IMR-90 (cell line): ENCODE measurements at regions not wholly inside any gene's neighbourhood (a gene's known extent, or its start where the extent isn't known, plus 50 kb on each side); places are given as distances from the start of the nearest gene placed in this dataset.

Experiments used
- ATAC-seq: fragments of 200-7000 bp; cut with Tn5 transposase; 2 replicates; pipeline ENCODE4 v1.9.1; 2020; ENCODE audit warnings: low read depth, mild to moderate bottlenecking, moderate library complexity
- BruUV-seq: library from RNA; stranded (reverse); fragments of 400-500 nt; replicated peaks from 2 replicates; lab custom pipeline; 2021; lab: Mats Ljungman, UMichigan
- CTCF ChIA-PET: fragments of 300-600 bp; formaldehyde crosslinking; extraction: SDS; loops from one replicate; lab custom pipeline; 2021; ENCODE audit warnings: antibody characterized with exemption; lab: Yijun Ruan, JAX
- POLR2A ChIA-PET: fragments of 300-600 bp; sonication (Branson Sonifier 250); formaldehyde crosslinking; loops from one replicate; lab custom pipeline; 2022; ENCODE audit warnings: antibody characterized with exemption; ENCODE audit not compliant: unreplicated experiment; lab: Charles Lee
- DNase-seq: peaks from one replicate; pipeline ENCODE4 v3.0.0; 2013
- H2AFZ ChIP-seq: replicated peaks from 2 replicates; pipeline ENCODE3; 2013; ENCODE audit warnings: low read length, mild to moderate bottlenecking; ENCODE audit not compliant: poor library complexity
- H2AK5ac ChIP-seq: 2 replicates; pipeline ENCODE4 v1.6.1; 2013; ENCODE audit warnings: low read depth, low read length, inconsistent platforms
- H2AK9ac ChIP-seq: replicated peaks from 2 replicates; pipeline ENCODE3; 2013; ENCODE audit warnings: mild to moderate bottlenecking, low read depth, low read length, moderate library complexity; ENCODE audit not compliant: poor library complexity
- H2BK120ac ChIP-seq: 2 replicates; pipeline ENCODE4 v1.6.1; 2013; ENCODE audit warnings: low read depth, low read length, inconsistent platforms
- H2BK15ac ChIP-seq: 3 replicates; pipeline ENCODE4 v1.6.1; 2013; ENCODE audit warnings: low read depth, low read length, inconsistent platforms
- H2BK20ac ChIP-seq: 2 replicates; pipeline ENCODE4 v1.6.1; 2013; ENCODE audit warnings: low read depth, mild to moderate bottlenecking, inconsistent platforms, low read length, moderate library complexity
- H2BK5ac ChIP-seq: 2 replicates; pipeline ENCODE4 v1.6.1; 2013; ENCODE audit warnings: mild to moderate bottlenecking, low read depth, low read length, inconsistent platforms; ENCODE audit not compliant: poor library complexity, severe bottlenecking
- H3K14ac ChIP-seq: replicated peaks from 2 replicates; pipeline ENCODE4 v1.6.1; 2013; ENCODE audit warnings: low read depth, low read length, inconsistent platforms
- H3K18ac ChIP-seq: 2 replicates; pipeline ENCODE4 v1.6.1; 2013; ENCODE audit warnings: low read depth, low read length, control low read depth
- H3K23ac ChIP-seq: 2 replicates; pipeline ENCODE4 v1.6.1; 2013; ENCODE audit warnings: low read depth, low read length, inconsistent platforms
- H3K27ac ChIP-seq: 2 replicates; pipeline ENCODE4 v1.5.1; 2013; ENCODE audit warnings: mild to moderate bottlenecking, control low read depth, low read length; ENCODE audit not compliant: insufficient read depth
- H3K27me3 ChIP-seq: 2 replicates; pipeline ENCODE4 v1.6.1; 2013; ENCODE audit warnings: low read length; ENCODE audit not compliant: control insufficient read depth, insufficient read depth
- H3K36me3 ChIP-seq: 2 replicates; pipeline ENCODE4 v1.6.1; 2013; ENCODE audit warnings: low read length, mixed read lengths; ENCODE audit not compliant: control insufficient read depth, insufficient read depth
- H3K4ac ChIP-seq: 2 replicates; pipeline ENCODE4 v1.6.1; 2013; ENCODE audit warnings: low read depth, low read length, inconsistent platforms
- H3K4me1 ChIP-seq: 2 replicates; pipeline ENCODE4 v1.6.1; 2013; ENCODE audit warnings: low read length, mixed read lengths; ENCODE audit not compliant: control insufficient read depth, insufficient read depth
- H3K4me2 ChIP-seq: 2 replicates; pipeline ENCODE4 v1.6.1; 2013; ENCODE audit warnings: low read depth, mild to moderate bottlenecking, control low read depth, low read length, moderate library complexity
- H3K4me3 ChIP-seq: 2 replicates; pipeline ENCODE4 v1.5.1; 2013; ENCODE audit warnings: low read depth, mild to moderate bottlenecking, control low read depth, low read length, moderate library complexity; ENCODE audit not compliant: insufficient read depth
- H3K56ac ChIP-seq: 2 replicates; pipeline ENCODE4 v1.6.1; 2013; ENCODE audit warnings: low read length, inconsistent platforms; ENCODE audit not compliant: insufficient read depth; ENCODE audit errors: extremely low read depth
- H3K79me1 ChIP-seq, 2 experiments: 2 replicates each; pipeline ENCODE4 v1.6.1; 2013; ENCODE audit warnings: low read length in 2 of 2, inconsistent platforms in 1 of 2, low read depth in 1 of 2
- H3K9ac ChIP-seq: 2 replicates; pipeline ENCODE4 v1.6.1; 2013; ENCODE audit warnings: low read depth, low read length, control low read depth
- H3K9me1 ChIP-seq: 2 replicates; pipeline ENCODE4 v1.6.1; 2013; ENCODE audit warnings: low read length, inconsistent platforms; ENCODE audit not compliant: insufficient read depth
- H3K9me3 ChIP-seq: 2 replicates; pipeline ENCODE4 v1.6.1; 2013; ENCODE audit warnings: low read length; ENCODE audit not compliant: control insufficient read depth, insufficient read depth
- H4K20me1 ChIP-seq: 2 replicates; pipeline ENCODE4 v1.6.1; 2013; ENCODE audit warnings: low read length, inconsistent platforms; ENCODE audit not compliant: insufficient read depth
- H4K5ac ChIP-seq: 2 replicates; pipeline ENCODE4 v1.6.1; 2013; ENCODE audit warnings: mild to moderate bottlenecking, low read depth, low read length, control low read depth
- H4K8ac ChIP-seq, 2 experiments: 2 replicates each; pipeline ENCODE4 v1.6.1; 2013; ENCODE audit warnings: low read depth in 2 of 2, low read length in 2 of 2, control low read depth in 1 of 2, inconsistent platforms in 1 of 2
- H4K91ac ChIP-seq: 2 replicates; pipeline ENCODE4 v1.6.1; 2013; ENCODE audit warnings: low read depth, low read length, inconsistent platforms; ENCODE audit not compliant: insufficient read depth
- CEBPB ChIP-seq: IDR thresholded peaks from 2 replicates; pipeline ENCODE4 v1.6.1; 2012; ENCODE audit warnings: low read depth, low read length, improper control_type of control experiment
- CHD1 ChIP-seq: IDR thresholded peaks from 2 replicates; pipeline ENCODE4 v1.6.1; 2012; ENCODE audit warnings: low read depth, low read length, improper control_type of control experiment
- MAFK ChIP-seq: IDR thresholded peaks from 2 replicates; pipeline ENCODE4 v1.6.1; 2012; ENCODE audit warnings: low read depth, low read length, improper control_type of control experiment
- RAD21 ChIP-seq: IDR thresholded peaks from 2 replicates; pipeline ENCODE4 v1.6.1; 2012; ENCODE audit warnings: low read length, improper control_type of control experiment
- RFX5 ChIP-seq: IDR thresholded peaks from 2 replicates; pipeline ENCODE4 v1.8.0; 2012; ENCODE audit warnings: low read depth, mild to moderate bottlenecking, low read length, moderate library complexity
- WGBS, 2 experiments: methylation state at CpG; one replicate each; pipeline versions ENCODE4 v1.1.5 to v1.1.7; 2013; ENCODE audit warnings: missing lambda C conversion rate in 2 of 2; ENCODE audit not compliant: insufficient read length in 1 of 2; ENCODE audit errors: extremely low coverage in 2 of 2; 5-methylcytosine and 5-hydroxymethylcytosine counted together
- dilution Hi-C: fragments of 300-500 bp; cut with HindIII; formaldehyde crosslinking; loops from one replicate; pipeline ENCODE4 v1.14.3; 2018; ENCODE audit warnings: low sequenced_read_pairs; ENCODE audit not compliant: unreplicated experiment
- in situ Hi-C: fragments of 300-500 bp; cut with MboI; formaldehyde crosslinking; loops from 3 replicates; pipeline ENCODE4 v1.14.3; 2019; ENCODE audit warnings: low sequenced_read_pairs, inconsistent platforms, mixed read lengths
- intact Hi-C: fragments of 100-400 bp; cut with micrococcal nuclease; formaldehyde crosslinking; loops from 2 replicates; pipeline ENCODE4 v1.10.0; 2022
- TF ChIP-seq, protein P1 (sequence below): conservative IDR thresholded peaks from 2 replicates; pipeline ENCODE4 v1.5.1; 2012; ENCODE audit warnings: mild to moderate bottlenecking, low read depth, low read length, improper control_type of control experiment

DNA sequence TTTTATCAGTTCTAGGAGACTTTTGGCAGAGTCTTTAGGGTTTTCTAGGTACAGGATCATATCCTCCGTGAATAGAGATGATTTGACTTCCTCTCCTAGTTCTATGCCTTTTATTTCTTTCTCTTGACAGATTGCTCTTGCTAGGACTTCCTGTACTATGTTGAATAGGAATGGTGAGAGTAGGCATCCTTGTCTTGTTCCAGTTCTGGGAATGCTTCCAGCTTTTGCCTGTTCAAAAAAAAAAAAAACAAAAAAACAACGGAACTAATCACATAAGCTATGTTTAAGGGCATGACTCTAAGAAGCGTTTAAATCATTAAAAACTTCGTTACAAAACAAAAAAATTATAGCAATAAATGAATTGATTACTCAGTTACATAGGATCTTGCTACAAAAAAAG, 145.7 kb downstream of the NUP35 start:
- H3K9me1 ChIP-seq = no peaks in the 10 kb centered on the region
- H3K4me2 ChIP-seq = no peak overlapping the region
- no peak for TF ChIP-seq MAFK
- TF ChIP-seq, protein P1, sequence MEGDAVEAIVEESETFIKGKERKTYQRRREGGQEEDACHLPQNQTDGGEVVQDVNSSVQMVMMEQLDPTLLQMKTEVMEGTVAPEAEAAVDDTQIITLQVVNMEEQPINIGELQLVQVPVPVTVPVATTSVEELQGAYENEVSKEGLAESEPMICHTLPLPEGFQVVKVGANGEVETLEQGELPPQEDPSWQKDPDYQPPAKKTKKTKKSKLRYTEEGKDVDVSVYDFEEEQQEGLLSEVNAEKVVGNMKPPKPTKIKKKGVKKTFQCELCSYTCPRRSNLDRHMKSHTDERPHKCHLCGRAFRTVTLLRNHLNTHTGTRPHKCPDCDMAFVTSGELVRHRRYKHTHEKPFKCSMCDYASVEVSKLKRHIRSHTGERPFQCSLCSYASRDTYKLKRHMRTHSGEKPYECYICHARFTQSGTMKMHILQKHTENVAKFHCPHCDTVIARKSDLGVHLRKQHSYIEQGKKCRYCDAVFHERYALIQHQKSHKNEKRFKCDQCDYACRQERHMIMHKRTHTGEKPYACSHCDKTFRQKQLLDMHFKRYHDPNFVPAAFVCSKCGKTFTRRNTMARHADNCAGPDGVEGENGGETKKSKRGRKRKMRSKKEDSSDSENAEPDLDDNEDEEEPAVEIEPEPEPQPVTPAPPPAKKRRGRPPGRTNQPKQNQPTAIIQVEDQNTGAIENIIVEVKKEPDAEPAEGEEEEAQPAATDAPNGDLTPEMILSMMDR = no peak
- TF ChIP-seq CEBPB = no peak
- no peak for TF ChIP-seq RAD21
- no peak for TF ChIP-seq CHD1
- no peak for TF ChIP-seq RFX5
- H3K27ac ChIP-seq = no peak overlapping the region
- H3K79me1 ChIP-seq = no peaks in the 10 kb centered on the region
- H3K4me3 ChIP-seq = no peak overlapping the region
- H2AK9ac ChIP-seq = no peak overlapping the region
- POLR2A ChIA-PET = no interaction called here
- no peak overlapping the region for H4K5ac ChIP-seq
- CTCF ChIA-PET = no interaction called here
- no peak overlapping the region for H2BK15ac ChIP-seq
- BruUV-seq = no TSS peak
- no peaks in the 10 kb centered on the region for H3K27me3 ChIP-seq
- no peak overlapping the region for H3K9ac ChIP-seq
- no peak overlapping the region for H3K56ac ChIP-seq
- no peak overlapping the region for H4K8ac ChIP-seq
- no peak for ATAC-seq
- no peak for DNase-seq
- no peaks in the 10 kb centered on the region for H4K20me1 ChIP-seq
- no peak overlapping the region for H3K23ac ChIP-seq
- H3K4me1 ChIP-seq = no peaks in the 10 kb centered on the region
- H2BK20ac ChIP-seq = no peak overlapping the region
- H3K4ac ChIP-seq = no peak overlapping the region
- no peak overlapping the region for H2AK5ac ChIP-seq
- H3K14ac ChIP-seq = no peak overlapping the region
- H2BK5ac ChIP-seq = no peak overlapping the region
- H4K91ac ChIP-seq = no peak overlapping the region
- no peak overlapping the region for H3K18ac ChIP-seq
- WGBS, 2 experiments = no CpG with 5 or more reads among the region's 4 CpGs
- intact Hi-C loops (no loop called here), in situ Hi-C loops (no loop called here), dilution Hi-C loops (no loop called here)
- no peak overlapping the region for H2BK120ac ChIP-seq
- H2AFZ ChIP-seq = no peak overlapping the region
- H3K9me3 ChIP-seq = no peaks in the 10 kb centered on the region
- no peaks in the 10 kb centered on the region for H3K36me3 ChIP-seq
